ENCODE measurements at regions not wholly inside any gene's neighbourhood (a gene's known extent, or its start where the extent isn't known, plus 50 kb on each side); places are given as distances from the start of the nearest gene placed in this dataset.

- intact Hi-C loops (cut with micrococcal nuclease): no loop called here
- Histone ChIP-seq H3K27ac (ENCODE audit: low read length in 2 of 2) (no peak overlapping the region), H3K9ac (ENCODE audit: low read length) (no peak overlapping the region), H3K4me3 (ENCODE audit: control extremely low read depth in 1 of 5, extremely low read depth in 1 of 5, insufficient read depth in 1 of 5, low read depth in 2 of 5, low read length in 4 of 5) (no peak overlapping the region), H3K9me3 (ENCODE audit: control extremely low read depth in 1 of 3, control insufficient read depth in 2 of 3, insufficient read depth in 1 of 3, low read length in 2 of 3) (no peaks in the 10 kb centered on the region), H3K36me3 (replicated peaks in 1 of 2; ENCODE audit: control extremely low read depth in 1 of 2, control insufficient read depth in 1 of 2, extremely low read depth in 1 of 2, insufficient read depth in 2 of 2, low read length in 1 of 2) (no peaks in the 10 kb centered on the region), H3K4me1 (ENCODE audit: control insufficient read depth in 2 of 2, insufficient read depth in 2 of 2, low read length in 2 of 2) (no peaks in the 10 kb centered on the region), H4K20me1 (ENCODE audit: control insufficient read depth, insufficient read depth, low read length, poor library complexity, severe bottlenecking) (no peaks in the 10 kb centered on the region), H3K4me2 (replicated peaks; ENCODE audit: low read depth, low read length, poor library complexity, severe bottlenecking) (no peak overlapping the region), H3K27me3 (replicated peaks in 1 of 4; ENCODE audit: control extremely low read depth in 1 of 4, control insufficient read depth in 3 of 4, insufficient read depth in 4 of 4, low read length in 3 of 4) (peaks cover 0 to 4% (median under 1%) of the 10 kb centered on the region in 4 experiments), H2AFZ (ENCODE audit: insufficient read depth, low read depth, low read length, poor library complexity, severe bottlenecking) (no peak overlapping the region), H3K79me2 (ENCODE audit: control insufficient read depth, insufficient read depth, low read length) (no peaks in the 10 kb centered on the region)
- ATAC-seq (ENCODE audit: low read depth) (no peak), DNase-seq (no peak)
- CTCF ChIA-PET: interaction anchor here (0.5 kb wide), 1 partner anchor 36 kb away, joined by 4 read pairs; no protein-coding TSS in a partner anchor
- Mint-ChIP-seq H3K4me3 (no peak overlapping the region), H3K4me1 (no peaks in the 10 kb centered on the region), H3K9me3 (ENCODE audit: insufficient read depth) (no peaks in the 10 kb centered on the region), H3K27me3 (peaks cover 20% of the 10 kb centered on the region), H3K27ac (no peak overlapping the region)
- POLR2A ChIA-PET: no interaction called here
- TF ChIP-seq CTCF (IDR thresholded peaks at IDR 0.05) (no peak), EZH2 (IDR thresholded peaks at IDR 0.05; ENCODE audit: borderline replicate concordance, insufficient read depth, low read depth, low read length, poor library complexity, severe bottlenecking) (no peak)
- 100% methylated on average over 1 of the region's 3 CpGs for WGBS (ENCODE audit: insufficient coverage)
Observed at GRCh38 chr2:215876139-215876936, 137.0 kb downstream of the MREG start.

- H3K27me3 Mint-ChIP-seq: peaks cover 20% of the 10 kb centered on the region
- CTCF ChIA-PET: no interaction called here
Observed at GRCh38 chr2:215874418-215874817, 138.9 kb downstream of the MREG start.

More at GRCh38 chr2:215874418-215874817, 138.9 kb downstream of the MREG start:
- Histone ChIP-seq H3K4me3 (ENCODE audit: control extremely low read depth in 1 of 5, extremely low read depth in 1 of 5, insufficient read depth in 1 of 5, low read depth in 2 of 5, low read length in 4 of 5) (no peak overlapping the region), H3K27ac (ENCODE audit: low read length in 2 of 2) (no peak overlapping the region), H3K36me3 (replicated peaks in 1 of 2; ENCODE audit: control extremely low read depth in 1 of 2, control insufficient read depth in 1 of 2, extremely low read depth in 1 of 2, insufficient read depth in 2 of 2, low read length in 1 of 2) (no peaks in the 10 kb centered on the region), H3K4me1 (ENCODE audit: control insufficient read depth in 2 of 2, insufficient read depth in 2 of 2, low read length in 2 of 2) (no peaks in the 10 kb centered on the region), H2AFZ (ENCODE audit: insufficient read depth, low read depth, low read length, poor library complexity, severe bottlenecking) (no peak overlapping the region), H3K79me2 (ENCODE audit: control insufficient read depth, insufficient read depth, low read length) (no peaks in the 10 kb centered on the region), H3K9me3 (ENCODE audit: control extremely low read depth in 1 of 3, control insufficient read depth in 2 of 3, insufficient read depth in 1 of 3, low read length in 2 of 3) (no peaks in the 10 kb centered on the region), H3K9ac (ENCODE audit: low read length) (no peak overlapping the region), H3K27me3 (replicated peaks in 1 of 4; ENCODE audit: control extremely low read depth in 1 of 4, control insufficient read depth in 3 of 4, insufficient read depth in 4 of 4, low read length in 3 of 4) (peaks cover 0 to 6% (median 3%) of the 10 kb centered on the region in 4 experiments), H4K20me1 (ENCODE audit: control insufficient read depth, insufficient read depth, low read length, poor library complexity, severe bottlenecking) (no peaks in the 10 kb centered on the region), H3K4me2 (replicated peaks; ENCODE audit: low read depth, low read length, poor library complexity, severe bottlenecking) (no peak overlapping the region)
- no peak for TF ChIP-seq CTCF (IDR thresholded peaks at IDR 0.05)
- no peak for TF ChIP-seq EZH2 (IDR thresholded peaks at IDR 0.05; ENCODE audit: borderline replicate concordance, insufficient read depth, low read depth, low read length, poor library complexity, severe bottlenecking)
- ATAC-seq (ENCODE audit: low read depth): no peak
- no peak for DNase-seq
- no CpG with 5 or more reads among the region's 2 CpGs for WGBS (ENCODE audit: insufficient coverage)
- intact Hi-C loops (cut with micrococcal nuclease): no loop called here
- H3K4me3 Mint-ChIP-seq: no peak overlapping the region
- no peaks in the 10 kb centered on the region for H3K4me1 Mint-ChIP-seq
- H3K9me3 Mint-ChIP-seq (ENCODE audit: insufficient read depth): no peaks in the 10 kb centered on the region
- POLR2A ChIA-PET: no interaction called here
- H3K27ac Mint-ChIP-seq: no peak overlapping the region
